ENCODE measurements at regions not wholly inside any gene's neighbourhood (a gene's known extent, or its start where the extent isn't known, plus 50 kb on each side); places are given as distances from the start of the nearest gene placed in this dataset.

DNA sequence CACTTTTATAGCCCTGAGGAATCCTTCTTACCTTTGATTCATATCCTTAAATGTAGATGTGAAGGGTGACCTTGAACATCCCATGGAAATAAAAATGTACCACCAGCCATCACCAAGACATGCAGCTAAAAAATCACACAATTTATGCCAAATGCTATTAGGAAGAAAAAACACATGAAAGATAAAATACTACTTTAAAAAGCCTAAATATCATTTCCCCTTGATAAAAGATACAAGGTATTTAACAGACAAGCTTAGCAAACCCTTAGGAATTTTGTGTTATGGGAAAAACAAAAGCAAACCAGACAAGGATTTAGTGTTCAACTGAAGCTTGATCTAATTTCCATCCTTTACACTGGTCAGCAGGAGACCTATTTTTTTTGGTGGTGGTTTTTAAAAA lies 255.0 kb downstream of the ICOS start:
- ATAC-seq (no peak), DNase-seq (ENCODE audit: low spot score) (no peak)
- no peaks in the 10 kb centered on the region for H3K36me3 Mint-ChIP-seq
- TF ChIP-seq, protein P1, sequence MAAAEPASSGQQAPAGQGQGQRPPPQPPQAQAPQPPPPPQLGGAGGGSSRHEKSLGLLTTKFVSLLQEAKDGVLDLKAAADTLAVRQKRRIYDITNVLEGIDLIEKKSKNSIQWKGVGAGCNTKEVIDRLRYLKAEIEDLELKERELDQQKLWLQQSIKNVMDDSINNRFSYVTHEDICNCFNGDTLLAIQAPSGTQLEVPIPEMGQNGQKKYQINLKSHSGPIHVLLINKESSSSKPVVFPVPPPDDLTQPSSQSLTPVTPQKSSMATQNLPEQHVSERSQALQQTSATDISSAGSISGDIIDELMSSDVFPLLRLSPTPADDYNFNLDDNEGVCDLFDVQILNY (CRISPR knock-in tag; IDR thresholded peaks at IDR 0.05), result no peak
- peaks cover 24% of the 10 kb centered on the region for H3K4me1 Mint-ChIP-seq
- H3K27me3 Mint-ChIP-seq (ENCODE audit: low read depth), result peaks cover 5% of the 10 kb centered on the region
- ChIA-PET CTCF (interaction anchor here (0.9 to 2.9 kb wide), 2 partner anchors 14 to 46 kb away, joined by 3 to 23 read pairs; no protein-coding TSS in a partner anchor), POLR2A (no interaction called here)
- no peak overlapping the region for H3K4me3 Mint-ChIP-seq
- H3K27ac Mint-ChIP-seq, result no peak overlapping the region
- peaks cover 11% of the 10 kb centered on the region for H3K9me3 Mint-ChIP-seq

GRCh38 chr2:204195498-204195897 lies 258.9 kb downstream of the ICOS start:
- DNase-seq (ENCODE audit: low spot score) (no peak), ATAC-seq (no peak)
- Mint-ChIP-seq H3K4me1 (peaks cover 20% of the 10 kb centered on the region), H3K27me3 (ENCODE audit: low read depth) (peaks cover 5% of the 10 kb centered on the region), H3K4me3 (no peak overlapping the region), H3K36me3 (no peaks in the 10 kb centered on the region), H3K27ac (no peak overlapping the region), H3K9me3 (no peaks in the 10 kb centered on the region)
- POLR2A ChIA-PET, result no interaction called here
- TF ChIP-seq, protein P2, sequence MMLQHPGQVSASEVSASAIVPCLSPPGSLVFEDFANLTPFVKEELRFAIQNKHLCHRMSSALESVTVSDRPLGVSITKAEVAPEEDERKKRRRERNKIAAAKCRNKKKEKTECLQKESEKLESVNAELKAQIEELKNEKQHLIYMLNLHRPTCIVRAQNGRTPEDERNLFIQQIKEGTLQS (CRISPR knock-in tag; conservative IDR thresholded peaks at IDR 0.05), result no peak
- TF ChIP-seq JAZF1 (CRISPR knock-in tag; IDR thresholded peaks at IDR 0.05) (no peak), PREB (CRISPR knock-in tag; IDR thresholded peaks at IDR 0.05; ENCODE audit: borderline replicate concordance) (no peak), ZNF232 (CRISPR knock-in tag; IDR thresholded peaks at IDR 0.05) (no peak), FOXP1 (CRISPR knock-in tag; IDR thresholded peaks at IDR 0.05; ENCODE audit: borderline replicate concordance) (no peak), PRRX2 (CRISPR knock-in tag; IDR thresholded peaks at IDR 0.05) (no peak), CBFB (CRISPR knock-in tag; IDR thresholded peaks at IDR 0.05; ENCODE audit: low read depth) (no peak)
- CTCF ChIA-PET, result interaction anchor here (3.4 kb wide), 1 partner anchor 17 kb away, joined by 20 read pairs; no protein-coding TSS in a partner anchor

GRCh38 chr2:204197336-204198005 lies 260.9 kb downstream of the ICOS start:
- H3K9me3 Mint-ChIP-seq, result no peaks in the 10 kb centered on the region
- CTCF ChIA-PET, result interaction anchor here (1.5 kb wide), 1 partner anchor 19 kb away, joined by 5 read pairs; no protein-coding TSS in a partner anchor
- POLR2A ChIA-PET, result no interaction called here
- no peak for DNase-seq (ENCODE audit: low spot score)
- no peaks in the 10 kb centered on the region for H3K36me3 Mint-ChIP-seq
- H3K4me1 Mint-ChIP-seq, result peaks cover 10% of the 10 kb centered on the region; the same call in 1 of the 2 replicates
- ATAC-seq, result no peak
- H3K27ac Mint-ChIP-seq, result no peak overlapping the region
- no peak overlapping the region for H3K4me3 Mint-ChIP-seq
- H3K27me3 Mint-ChIP-seq (ENCODE audit: low read depth), result peaks cover 5% of the 10 kb centered on the region
- TF ChIP-seq SOX15 (CRISPR knock-in tag; IDR thresholded peaks at IDR 0.05) (no peak), ZNF425 (CRISPR knock-in tag; conservative IDR thresholded peaks at IDR 0.05) (no peak), JAZF1 (CRISPR knock-in tag; IDR thresholded peaks at IDR 0.05) (no peak), FOXP1 (CRISPR knock-in tag; IDR thresholded peaks at IDR 0.05; ENCODE audit: borderline replicate concordance) (no peak), NFATC4 (CRISPR knock-in tag; IDR thresholded peaks at IDR 0.05) (no peak), ARID4B (CRISPR knock-in tag; IDR thresholded peaks at IDR 0.05; ENCODE audit: borderline replicate concordance) (no peak), STAT6 (CRISPR knock-in tag; conservative IDR thresholded peaks at IDR 0.05; ENCODE audit: low read depth) (no peak), MXD4 (CRISPR knock-in tag; IDR thresholded peaks at IDR 0.05; ENCODE audit: borderline replicate concordance) (no peak)
- TF ChIP-seq, protein P3, sequence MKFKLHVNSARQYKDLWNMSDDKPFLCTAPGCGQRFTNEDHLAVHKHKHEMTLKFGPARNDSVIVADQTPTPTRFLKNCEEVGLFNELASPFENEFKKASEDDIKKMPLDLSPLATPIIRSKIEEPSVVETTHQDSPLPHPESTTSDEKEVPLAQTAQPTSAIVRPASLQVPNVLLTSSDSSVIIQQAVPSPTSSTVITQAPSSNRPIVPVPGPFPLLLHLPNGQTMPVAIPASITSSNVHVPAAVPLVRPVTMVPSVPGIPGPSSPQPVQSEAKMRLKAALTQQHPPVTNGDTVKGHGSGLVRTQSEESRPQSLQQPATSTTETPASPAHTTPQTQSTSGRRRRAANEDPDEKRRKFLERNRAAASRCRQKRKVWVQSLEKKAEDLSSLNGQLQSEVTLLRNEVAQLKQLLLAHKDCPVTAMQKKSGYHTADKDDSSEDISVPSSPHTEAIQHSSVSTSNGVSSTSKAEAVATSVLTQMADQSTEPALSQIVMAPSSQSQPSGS (CRISPR knock-in tag; IDR thresholded peaks at IDR 0.05; ENCODE audit: borderline replicate concordance, low read depth), result no peak
